RKO (cell line): ENCODE measurements at regions not wholly inside any gene's neighbourhood (a gene's known extent, or its start where the extent isn't known, plus 50 kb on each side); places are given as distances from the start of the nearest gene placed in this dataset.
"Not testable (repeated sequence)": the region's sequence is repeated elsewhere in the genome, so short reads cannot be mapped to it uniquely, and the experiment has no call there.

ENCODE experiments used
- DNase-seq: peaks from one replicate; pipeline ENCODE4 v3.0.0-alpha.2; 2016; ENCODE audit warnings: low spot score

GRCh38 chr4:54581807-54582206 lies 76.0 kb upstream of the KIT start:
- DNase-seq = no peak

GRCh38 chr4:54585321-54586000 lies 72.3 kb upstream of the KIT start:
- no peak for DNase-seq

GRCh38 chr4:54586320-54586955 lies 71.3 kb upstream of the KIT start:
- DNase-seq = no peak

- no peak for DNase-seq
Observed at GRCh38 chr4:54587107-54587891, 70.5 kb upstream of the KIT start.

- DNase-seq = no peak
Observed at GRCh38 chr4:54588404-54588803, 69.4 kb upstream of the KIT start.

- DNase-seq = no peak
Observed at GRCh38 chr4:54589586-54589985, 68.2 kb upstream of the KIT start.

- no peak for DNase-seq
Observed at GRCh38 chr4:54593795-54594322, 63.9 kb upstream of the KIT start.

GRCh38 chr4:54596201-54596600 lies 61.6 kb upstream of the KIT start:
- DNase-seq = no peak

- DNase-seq = not testable (repeated sequence)
Observed at GRCh38 chr4:54597678-54598077, 60.1 kb upstream of the KIT start.

GRCh38 chr4:54602175-54602574 lies 55.6 kb upstream of the KIT start:
- not testable (repeated sequence) for DNase-seq

- DNase-seq = no peak
Observed at GRCh38 chr4:54607067-54607466, 50.7 kb upstream of the KIT start.

- no peak for DNase-seq
Observed at GRCh38 chr4:54607521-54607920, 50.2 kb upstream of the KIT start.
